Right atrium auricular region (tissue), 2 donors: ENCODE measurements at regions not wholly inside any gene's neighbourhood (a gene's known extent, or its start where the extent isn't known, plus 50 kb on each side); places are given as distances from the start of the nearest gene placed in this dataset.

ENCODE experiments used
- DNase-seq: peaks from one replicate; pipeline ENCODE4 v3.0.0-alpha.2; 2019; ENCODE audit warnings: low spot score
- H3K27ac ChIP-seq, 2 donors: fragments of 200-600 bp; sonication (generic); 1 replicate in 1 of 2; 2 replicates in 1 of 2; pipeline ENCODE4 v1.5.1; 2016 to 2019
- H3K27me3 ChIP-seq, 2 donors: fragments of 200-600 bp; sonication (generic); one replicate each; pipeline versions ENCODE4 v1.5.1 to v1.6.0; 2017 to 2019
- H3K36me3 ChIP-seq: fragments of 200-600 bp; sonication (generic); one replicate; pipeline ENCODE4 v1.5.1; 2016
- H3K4me1 ChIP-seq, 2 donors: fragments of 200-600 bp; sonication (generic); one replicate each; pipeline versions ENCODE4 v1.5.1 to v1.6.0; 2017 to 2019
- H3K4me3 ChIP-seq, 2 donors: fragments of 200-600 bp; sonication (generic); 1 replicate in 1 of 2; 2 replicates in 1 of 2; pipeline ENCODE4 v1.5.1; 2017 to 2019; ENCODE audit warnings: mild to moderate bottlenecking in 1 of 2, moderate library complexity in 1 of 2
- H3K9me3 ChIP-seq, 2 donors: fragments of 200-600 bp; sonication (generic); one replicate each; pipeline ENCODE4 v1.5.1; 2019
- TF ChIP-seq, protein P1 (sequence below), 2 donors: fragments of 200-600 bp; sonication (generic); IDR thresholded peaks; one replicate each; pipeline ENCODE4 v1.5.1; 2019; ENCODE audit warnings: antibody characterized with exemption in 2 of 2

DNA sequence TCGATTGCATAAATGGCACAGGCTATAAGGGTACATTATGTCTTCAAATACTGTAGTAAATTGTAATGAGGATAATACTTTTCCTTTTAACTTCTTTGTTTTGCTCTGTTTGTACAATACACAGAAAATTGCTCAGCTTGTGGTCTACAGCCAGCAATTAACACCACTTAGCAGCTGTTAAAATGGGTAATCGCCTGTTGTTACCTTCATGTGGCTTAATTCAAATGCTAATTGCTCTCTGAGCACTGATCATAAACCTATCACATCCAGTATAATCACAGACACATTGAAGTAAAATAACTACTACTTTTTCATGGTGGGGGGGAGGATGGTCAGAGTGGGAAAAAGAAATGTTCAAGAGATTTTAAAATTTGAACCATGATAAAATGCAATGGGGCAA, 1164.1 kb upstream of the CNTN5 start:
- Histone ChIP-seq H3K27ac (no peak overlapping the region), H3K4me1 (no peaks in the 10 kb centered on the region), H3K9me3 (no peaks in the 10 kb centered on the region), H3K36me3 (no peaks in the 10 kb centered on the region), H3K27me3 (no peaks in the 10 kb centered on the region), H3K4me3 (no peak overlapping the region)
- TF ChIP-seq, protein P1, sequence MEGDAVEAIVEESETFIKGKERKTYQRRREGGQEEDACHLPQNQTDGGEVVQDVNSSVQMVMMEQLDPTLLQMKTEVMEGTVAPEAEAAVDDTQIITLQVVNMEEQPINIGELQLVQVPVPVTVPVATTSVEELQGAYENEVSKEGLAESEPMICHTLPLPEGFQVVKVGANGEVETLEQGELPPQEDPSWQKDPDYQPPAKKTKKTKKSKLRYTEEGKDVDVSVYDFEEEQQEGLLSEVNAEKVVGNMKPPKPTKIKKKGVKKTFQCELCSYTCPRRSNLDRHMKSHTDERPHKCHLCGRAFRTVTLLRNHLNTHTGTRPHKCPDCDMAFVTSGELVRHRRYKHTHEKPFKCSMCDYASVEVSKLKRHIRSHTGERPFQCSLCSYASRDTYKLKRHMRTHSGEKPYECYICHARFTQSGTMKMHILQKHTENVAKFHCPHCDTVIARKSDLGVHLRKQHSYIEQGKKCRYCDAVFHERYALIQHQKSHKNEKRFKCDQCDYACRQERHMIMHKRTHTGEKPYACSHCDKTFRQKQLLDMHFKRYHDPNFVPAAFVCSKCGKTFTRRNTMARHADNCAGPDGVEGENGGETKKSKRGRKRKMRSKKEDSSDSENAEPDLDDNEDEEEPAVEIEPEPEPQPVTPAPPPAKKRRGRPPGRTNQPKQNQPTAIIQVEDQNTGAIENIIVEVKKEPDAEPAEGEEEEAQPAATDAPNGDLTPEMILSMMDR (IDR thresholded peaks at IDR 0.05), result no peak
- DNase-seq, result no peak

DNA sequence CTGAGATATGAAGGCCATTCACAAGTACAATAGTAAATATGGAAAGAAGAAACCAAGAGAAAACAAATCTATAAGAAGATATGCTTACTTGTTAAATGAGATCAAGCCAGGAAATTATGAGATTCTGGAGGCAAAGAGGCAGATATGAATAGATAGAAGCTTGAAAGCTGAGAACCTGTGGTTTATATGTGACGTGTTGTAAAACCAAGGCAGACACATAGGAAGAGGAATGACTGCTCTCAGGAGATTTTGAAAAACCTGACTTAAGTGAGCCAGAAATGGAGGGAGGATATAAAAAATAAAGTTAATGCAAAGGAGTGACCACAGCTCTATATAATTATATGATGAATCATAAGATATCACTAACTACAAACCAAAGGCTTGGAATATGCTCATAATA, 1160.5 kb upstream of the CNTN5 start:
- Histone ChIP-seq H3K27ac (no peak overlapping the region), H3K4me1 (no peaks in the 10 kb centered on the region), H3K9me3 (no peaks in the 10 kb centered on the region), H3K4me3 (no peak overlapping the region), H3K36me3 (no peaks in the 10 kb centered on the region), H3K27me3 (no peaks in the 10 kb centered on the region)
- DNase-seq, result no peak
- TF ChIP-seq, protein P1 (IDR thresholded peaks at IDR 0.05), result no peak

DNA sequence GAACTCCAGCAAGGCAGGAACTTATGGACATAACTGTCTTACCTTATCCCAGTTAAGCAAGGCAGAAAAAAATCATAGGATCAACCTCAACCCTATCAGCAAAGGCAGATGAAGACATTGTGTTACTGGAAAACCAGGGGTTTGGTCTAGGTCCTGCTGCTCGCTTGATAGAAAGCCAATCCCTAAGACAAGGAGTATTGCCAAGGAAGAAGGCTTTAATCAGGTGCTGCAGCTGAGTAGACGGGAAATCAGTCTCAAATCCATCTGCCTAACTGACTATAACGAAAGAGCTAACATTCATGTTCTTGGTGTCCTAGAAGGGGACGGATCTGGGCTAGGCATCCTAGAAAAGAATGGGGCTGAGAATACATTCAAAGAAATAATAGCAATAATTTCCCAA, 1158.7 kb upstream of the CNTN5 start:
- H3K27me3 ChIP-seq, result no peaks in the 10 kb centered on the region
- TF ChIP-seq, protein P1 (IDR thresholded peaks at IDR 0.05), result no peak
- no peak for DNase-seq
- H3K27ac ChIP-seq, result no peak overlapping the region
- no peaks in the 10 kb centered on the region for H3K4me1 ChIP-seq
- no peaks in the 10 kb centered on the region for H3K9me3 ChIP-seq
- no peak overlapping the region for H3K4me3 ChIP-seq
- H3K36me3 ChIP-seq, result no peaks in the 10 kb centered on the region

DNA sequence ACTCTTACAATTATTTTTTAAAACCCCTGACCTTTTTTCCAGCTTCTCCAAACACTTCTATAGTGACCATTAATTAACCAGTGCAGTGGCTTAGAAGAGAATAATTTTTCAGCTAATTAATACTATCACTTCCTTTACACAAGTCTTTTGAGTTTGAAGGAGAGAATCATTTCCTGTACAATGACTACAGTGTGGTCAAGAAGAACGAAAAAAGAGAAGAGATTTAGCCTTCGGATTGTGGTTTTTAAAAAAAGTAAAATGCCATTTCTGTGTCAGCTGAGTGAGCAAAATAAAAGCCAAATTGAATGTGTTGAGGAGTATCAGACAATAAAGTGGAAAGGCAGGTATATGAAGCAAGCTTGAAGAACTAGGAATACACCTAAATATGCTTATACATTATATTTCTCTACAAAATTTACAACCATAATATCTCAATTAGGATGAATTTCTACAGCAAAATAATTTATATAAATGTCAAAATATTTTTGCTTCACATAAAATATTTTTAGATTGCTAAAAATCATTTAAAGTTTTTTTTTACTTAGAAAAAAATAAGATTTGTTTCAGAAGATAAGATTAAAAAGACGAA, 1155.2 kb upstream of the CNTN5 start:
- no peak for DNase-seq
- H3K9me3 ChIP-seq, result peaks cover 0 to 17% of the 10 kb centered on the region in 2 donors
- H3K4me1 ChIP-seq, result no peaks in the 10 kb centered on the region
- TF ChIP-seq, protein P1 (IDR thresholded peaks at IDR 0.05), result no peak
- no peak overlapping the region for H3K27ac ChIP-seq
- no peak overlapping the region for H3K4me3 ChIP-seq
- no peaks in the 10 kb centered on the region for H3K27me3 ChIP-seq
- no peaks in the 10 kb centered on the region for H3K36me3 ChIP-seq

DNA sequence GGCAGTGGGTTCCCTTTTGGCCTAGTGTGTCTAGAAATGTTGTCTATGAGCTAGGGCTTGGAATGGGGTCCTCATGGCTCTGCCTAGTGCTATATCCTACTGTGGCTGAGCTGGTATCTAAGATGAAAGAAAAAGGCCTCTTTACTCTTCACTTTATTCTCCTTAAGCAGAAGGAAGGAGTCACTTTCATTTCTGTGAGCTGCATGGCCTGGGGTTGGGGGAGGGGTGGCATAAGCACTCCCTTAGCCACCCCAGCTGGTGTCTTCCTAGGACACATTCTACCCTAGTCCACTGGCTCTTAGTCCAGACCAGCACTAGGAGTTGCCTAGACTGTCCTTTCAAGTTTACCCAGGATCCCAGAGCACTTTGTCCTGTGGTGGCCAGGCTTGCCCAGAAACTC, 1148.9 kb upstream of the CNTN5 start:
- H3K9me3 ChIP-seq, result peaks cover 0 to 17% of the 10 kb centered on the region in 2 donors
- no peak for DNase-seq
- H3K36me3 ChIP-seq, result no peaks in the 10 kb centered on the region
- TF ChIP-seq, protein P1 (IDR thresholded peaks at IDR 0.05), result no peak
- H3K27ac ChIP-seq, result no peak overlapping the region
- H3K27me3 ChIP-seq, result no peaks in the 10 kb centered on the region
- no peaks in the 10 kb centered on the region for H3K4me1 ChIP-seq
- no peak overlapping the region for H3K4me3 ChIP-seq

DNA sequence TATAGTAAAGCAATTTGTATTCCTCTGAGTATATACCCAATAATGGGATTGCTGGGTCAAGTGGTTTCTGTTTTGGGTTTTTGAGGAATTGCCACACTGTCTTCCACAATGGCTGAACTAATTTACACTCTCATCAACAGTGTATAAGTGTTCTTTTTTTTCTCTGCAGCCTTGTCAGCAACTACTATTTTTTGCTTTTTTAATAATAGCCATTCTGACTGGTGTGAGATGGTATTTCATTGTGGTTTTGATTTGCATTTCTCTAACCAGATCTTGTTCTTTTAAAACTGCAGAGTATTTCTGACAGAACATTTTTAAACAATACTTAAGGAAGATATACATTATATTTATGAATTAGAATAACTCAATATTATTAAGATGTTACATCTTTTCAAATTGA, 1140.5 kb upstream of the CNTN5 start:
- Histone ChIP-seq H3K9me3 (peaks cover 0 to 6% of the 10 kb centered on the region in 2 donors), H3K27ac (no peak overlapping the region), H3K36me3 (no peaks in the 10 kb centered on the region), H3K4me3 (no peak overlapping the region), H3K27me3 (no peaks in the 10 kb centered on the region), H3K4me1 (no peaks in the 10 kb centered on the region)
- TF ChIP-seq, protein P1 (IDR thresholded peaks at IDR 0.05), result no peak
- DNase-seq, result no peak
